Psoas muscle (tissue), 7 donors: ENCODE measurements at regions not wholly inside any gene's neighbourhood (a gene's known extent, or its start where the extent isn't known, plus 50 kb on each side); places are given as distances from the start of the nearest gene placed in this dataset.

Source experiments
- ATAC-seq, 4 donors: fragments of 200-7000 bp; cut with Tn5 transposase; one replicate each; pipeline ENCODE4 v1.9.1; 2020; ENCODE audit warnings: moderate library complexity in 3 of 4, mild to moderate bottlenecking in 2 of 4
- DNase-seq, 2 donors: peaks; one replicate each; pipeline ENCODE4 v3.0.0-alpha.2; 2020
- H3K27ac ChIP-seq: fragments of 200-600 bp; one replicate; pipeline ENCODE4 v1.8.0; 2022
- H3K27me3 ChIP-seq, 3 donors: fragments of 200-600 bp in 1 of 3; one replicate each; pipeline versions ENCODE4 v1.6.1 to v1.8.0; 2013 to 2022; ENCODE audit warnings: low read length in 2 of 3, mild to moderate bottlenecking in 2 of 3, moderate library complexity in 1 of 3; ENCODE audit not compliant: insufficient read depth in 3 of 3
- H3K36me3 ChIP-seq, 2 donors: fragments of 200-600 bp in 1 of 2; one replicate each; pipeline versions ENCODE4 v1.6.1 to v1.8.0; 2013 to 2022; ENCODE audit warnings: low read depth in 1 of 2, mild to moderate bottlenecking in 1 of 2, moderate library complexity in 1 of 2; ENCODE audit not compliant: insufficient read depth in 1 of 2
- H3K4me1 ChIP-seq: fragments of 200-600 bp; one replicate; pipeline ENCODE4 v1.8.0; 2022
- H3K4me3 ChIP-seq: fragments of 200-600 bp; one replicate; pipeline ENCODE4 v1.8.0; 2022; ENCODE audit warnings: mild to moderate bottlenecking
- H3K9me3 ChIP-seq: fragments of 200-600 bp; one replicate; pipeline ENCODE4 v1.8.0; 2022
- CTCF ChIP-seq: fragments of 200-600 bp; IDR thresholded peaks from one replicate; pipeline ENCODE4 v1.8.0; 2022; ENCODE audit warnings: antibody characterized with exemption
- WGBS, 3 donors: extraction: QIAGEN DNeasy Blood & Tissue Kit; methylation state at CpG; one replicate each; pipeline versions ENCODE4 v1.1.6 to v1.1.7; 2013; 5-methylcytosine and 5-hydroxymethylcytosine counted together
- intact Hi-C, 2 donors: fragments of 100-400 bp; cut with DNase I; formaldehyde crosslinking; loops; one replicate each; pipeline versions ENCODE4 v1.11.0 to v1.14.2; 2022
- donor health status: healthy with polysubstance abuse.
- donor health status: DM: no; HTN: no; CAD: no; lungs with moderate emphysema.
- donor health status: Bipolar disorder and iron deficiency.
- donor health status: healthy.
- donor health status: DM: yes; HTN: yes; CAD: no.
- donor health status: DM: no; HTN: no; CAD: no.
- donor health status: DM: yes; HTN: yes; CAD: no.

GRCh38 chr15:61308437-61308836 is 79.3 kb upstream of the RORA start:
- no peaks in the 10 kb centered on the region for H3K36me3 ChIP-seq
- H3K27me3 ChIP-seq = no peaks in the 10 kb centered on the region
- DNase-seq (no peak), ATAC-seq (no peak)
- intact Hi-C loops = no loop called here
- no peaks in the 10 kb centered on the region for H3K9me3 ChIP-seq
- no peak overlapping the region for H3K4me3 ChIP-seq
- 76 to 83% (median 79%) methylated on average over 2 of the region's 2 CpGs for WGBS, 3 donors
- no peak overlapping the region for H3K27ac ChIP-seq
- no peaks in the 10 kb centered on the region for H3K4me1 ChIP-seq
- TF ChIP-seq CTCF = no peak

- intact Hi-C loops = no loop called here
- 69 to 85% (median 73%) methylated on average over 5 of the region's 5 CpGs for WGBS, 3 donors
- no peak overlapping the region for H3K4me3 ChIP-seq
These were observed 78.4 kb upstream of the RORA start for GRCh38 chr15:61307474-61307873.

GRCh38 chr15:61301701-61302100 is 72.6 kb upstream of the RORA start:
- H3K27ac ChIP-seq = no peak overlapping the region
- no peak overlapping the region for H3K4me3 ChIP-seq
- ATAC-seq = no peak
- intact Hi-C loops = no loop called here
- H3K4me1 ChIP-seq = no peaks in the 10 kb centered on the region
- H3K36me3 ChIP-seq = no peaks in the 10 kb centered on the region
- DNase-seq = no peak
- H3K27me3 ChIP-seq = no peaks in the 10 kb centered on the region
- TF ChIP-seq CTCF = no peak
- WGBS, 3 donors = 59 to 81% (median 68%) methylated on average over 2 to 3 of the region's 3 CpGs
- no peaks in the 10 kb centered on the region for H3K9me3 ChIP-seq

More at GRCh38 chr15:61307474-61307873, 78.4 kb upstream of the RORA start:
- TF ChIP-seq CTCF = no peak
- no peaks in the 10 kb centered on the region for H3K9me3 ChIP-seq
- H3K27ac ChIP-seq = no peak overlapping the region
- H3K36me3 ChIP-seq = no peaks in the 10 kb centered on the region
- H3K4me1 ChIP-seq = no peaks in the 10 kb centered on the region
- H3K27me3 ChIP-seq = no peaks in the 10 kb centered on the region
- no peak for ATAC-seq
- no peak for DNase-seq

- WGBS, 3 donors = 75 to 85% (median 77%) methylated on average over 4 of the region's 4 CpGs
- Histone ChIP-seq H3K9me3 (no peaks in the 10 kb centered on the region), H3K4me1 (no peaks in the 10 kb centered on the region), H3K27me3 (no peaks in the 10 kb centered on the region), H3K27ac (no peak overlapping the region), H3K4me3 (no peak overlapping the region), H3K36me3 (no peaks in the 10 kb centered on the region)
- no peak for ATAC-seq
- intact Hi-C loops = no loop called here
- DNase-seq = no peak
- no peak for TF ChIP-seq CTCF
These were observed 70.1 kb upstream of the RORA start for GRCh38 chr15:61299075-61299763.

GRCh38 chr15:61295239-61295638 is 66.1 kb upstream of the RORA start:
- DNase-seq = no peak
- ATAC-seq = no peak
- Histone ChIP-seq H3K36me3 (no peaks in the 10 kb centered on the region), H3K4me1 (no peaks in the 10 kb centered on the region), H3K9me3 (no peaks in the 10 kb centered on the region), H3K27me3 (no peaks in the 10 kb centered on the region), H3K27ac (no peak overlapping the region), H3K4me3 (no peak overlapping the region)
- TF ChIP-seq CTCF = no peak
- WGBS, 3 donors = 82 to 90% (median 88%) methylated on average over 3 of the region's 3 CpGs
- intact Hi-C loops = no loop called here
